H1 (cell line): ENCODE measurements at regions not wholly inside any gene's neighbourhood (a gene's known extent, or its start where the extent isn't known, plus 50 kb on each side); places are given as distances from the start of the nearest gene placed in this dataset.

Experiments used
- CTCF ChIA-PET: fragments of 300-600 bp; sonication (Branson Sonifier 250); formaldehyde crosslinking; loops from one replicate; lab custom pipeline; 2021; ENCODE audit not compliant: partially characterized antibody; lab: Charles Lee
- POLR2A ChIA-PET: fragments of 300-600 bp; sonication (Branson Sonifier 250); formaldehyde crosslinking; loops from one replicate; lab custom pipeline; 2021; ENCODE audit warnings: inconsistent platforms; ENCODE audit not compliant: partially characterized antibody; lab: Charles Lee
- DNase-seq, 2 experiments: peaks; one replicate each; pipeline versions ENCODE4 v3.0.0 to v3.0.0-alpha.2; 2010 to 2022; ENCODE audit warnings: low spot score in 2 of 2, low read depth in 1 of 2, mixed read lengths in 1 of 2
- FAIRE-seq: peaks from 2 replicates; lab custom pipeline; 2011; peaks lifted over from hg19 to GRCh38; lab: Jason Lieb, UNC
- H2AFZ ChIP-seq: 2 replicates; pipeline ENCODE4 v1.8.1; 2012; ENCODE audit warnings: low read length, inconsistent platforms
- H2AK5ac ChIP-seq: 2 replicates; pipeline ENCODE4 v1.6.1; 2013; ENCODE audit warnings: low read depth, low read length
- H2BK120ac ChIP-seq: replicated peaks from 2 replicates; pipeline ENCODE3; 2013; ENCODE audit warnings: low read depth, low read length, inconsistent platforms
- H2BK12ac ChIP-seq: 2 replicates; pipeline ENCODE4 v1.6.1; 2013; ENCODE audit warnings: low read depth, low read length
- H2BK15ac ChIP-seq: 2 replicates; pipeline ENCODE4 v1.6.1; 2013; ENCODE audit warnings: low read length
- H2BK20ac ChIP-seq: 2 replicates; pipeline ENCODE4 v1.6.1; 2013; ENCODE audit warnings: low read length
- H2BK5ac ChIP-seq: 2 replicates; pipeline ENCODE4 v1.6.1; 2013; ENCODE audit warnings: low read depth, low read length
- H3K14ac ChIP-seq: 2 replicates; pipeline ENCODE4 v1.6.1; 2013; ENCODE audit warnings: inconsistent platforms; ENCODE audit not compliant: insufficient read length
- H3K18ac ChIP-seq: 2 replicates; pipeline ENCODE4 v1.6.1; 2013; ENCODE audit warnings: low read length; ENCODE audit errors: extremely low read depth
- H3K23ac ChIP-seq: 2 replicates; pipeline ENCODE4 v1.6.1; 2013; ENCODE audit warnings: inconsistent platforms; ENCODE audit not compliant: insufficient read length
- H3K23me2 ChIP-seq: 2 replicates; pipeline ENCODE4 v1.6.1; 2013; ENCODE audit warnings: low read depth, low read length
- H3K27ac ChIP-seq: 2 replicates; pipeline ENCODE4 v1.6.1; 2011; ENCODE audit warnings: low read depth, low read length, inconsistent platforms
- H3K27me3 ChIP-seq, 4 experiments: replicated peaks in 1 of 4; 1 replicate in 1 of 4; 2 replicates in 3 of 4; pipeline versions ENCODE4 v1.6.1 to v1.8.1; 2011 to 2013; ENCODE audit warnings: low read length in 3 of 4, mild to moderate bottlenecking in 3 of 4, inconsistent platforms in 2 of 4, mixed read lengths in 2 of 4, moderate library complexity in 1 of 4; ENCODE audit not compliant: control insufficient read depth in 3 of 4, insufficient read depth in 3 of 4; ENCODE audit errors: extremely low read depth in 1 of 4
- H3K36me3 ChIP-seq, 4 experiments: 2 replicates each; pipeline versions ENCODE4 v1.6.1 to v1.8.1; 2011 to 2013; ENCODE audit warnings: mild to moderate bottlenecking in 4 of 4, low read length in 3 of 4, moderate library complexity in 2 of 4, control low read depth in 1 of 4, inconsistent platforms in 1 of 4; ENCODE audit not compliant: insufficient read depth in 4 of 4, control insufficient read depth in 2 of 4
- H3K4ac ChIP-seq: replicated peaks from 2 replicates; pipeline ENCODE3; 2013; ENCODE audit warnings: low read length, low read depth, mixed read lengths, inconsistent platforms; ENCODE audit not compliant: insufficient read length
- H3K4me1 ChIP-seq, 4 experiments: replicated peaks in 1 of 4; 1 replicate in 1 of 4; 2 replicates in 3 of 4; pipeline versions ENCODE4 v1.6.1 to v1.8.1; 2011 to 2013; ENCODE audit warnings: low read length in 3 of 4, inconsistent platforms in 2 of 4, mixed read lengths in 1 of 4; ENCODE audit not compliant: insufficient read depth in 4 of 4, control insufficient read depth in 3 of 4
- H3K4me2 ChIP-seq, 2 experiments: 2 replicates each; pipeline versions ENCODE4 v1.6.1 to v1.8.1; 2011 to 2013; ENCODE audit warnings: low read depth in 2 of 2, low read length in 2 of 2, control low read depth in 1 of 2, inconsistent platforms in 1 of 2, mild to moderate bottlenecking in 1 of 2; ENCODE audit not compliant: insufficient read depth in 1 of 2
- H3K4me3 ChIP-seq, 4 experiments: fragments of 200-600, 300-600 bp in 1 of 4; sonication (generic), shearing (Covaris generic), sonication (Bioruptor Twin) in 1 of 4; 2 replicates each; pipeline versions ENCODE4 v1.5.1 to v1.8.1; 2011 to 2016; ENCODE audit warnings: low read length in 4 of 4, low read depth in 3 of 4, control low read depth in 2 of 4, inconsistent platforms in 2 of 4, mild to moderate bottlenecking in 2 of 4, mixed read lengths in 1 of 4, moderate library complexity in 1 of 4; ENCODE audit not compliant: insufficient read depth in 2 of 4; ENCODE audit errors: extremely low read depth in 1 of 4
- H3K56ac ChIP-seq: replicated peaks from 2 replicates; pipeline ENCODE3; 2013; ENCODE audit warnings: low read depth, mild to moderate bottlenecking, mixed read lengths, low read length, inconsistent platforms; ENCODE audit not compliant: insufficient read length
- H3K79me1 ChIP-seq: 2 replicates; pipeline ENCODE4 v1.6.1; 2013; ENCODE audit warnings: low read depth, low read length, control low read depth
- H3K79me2 ChIP-seq, 2 experiments: 2 replicates each; pipeline versions ENCODE4 v1.6.1 to v1.8.1; 2012 to 2013; ENCODE audit warnings: low read length in 2 of 2, mild to moderate bottlenecking in 2 of 2, inconsistent platforms in 1 of 2; ENCODE audit not compliant: insufficient read depth in 2 of 2, control insufficient read depth in 1 of 2
- H3K9ac ChIP-seq, 4 experiments: replicated peaks in 1 of 4; 1 replicate in 1 of 4; 2 replicates in 3 of 4; pipeline versions ENCODE4 v1.6.1 to v1.8.1; 2011 to 2013; ENCODE audit warnings: low read depth in 3 of 4, low read length in 3 of 4, control low read depth in 2 of 4, mild to moderate bottlenecking in 2 of 4, moderate library complexity in 2 of 4, inconsistent platforms in 1 of 4; ENCODE audit errors: extremely low read depth in 1 of 4
- H3K9me3 ChIP-seq, 2 experiments: 2 replicates each; pipeline versions ENCODE4 v1.6.1 to v1.8.1; 2012 to 2013; ENCODE audit warnings: mild to moderate bottlenecking in 2 of 2, moderate library complexity in 2 of 2, control low read depth in 1 of 2, inconsistent platforms in 1 of 2, low read depth in 1 of 2, low read length in 1 of 2, mixed read lengths in 1 of 2; ENCODE audit not compliant: insufficient read depth in 2 of 2
- H4K20me1 ChIP-seq, 2 experiments: replicated peaks in 1 of 2; 2 replicates each; pipeline versions ENCODE3 to v1.8.1; 2011 to 2013; ENCODE audit warnings: inconsistent platforms in 2 of 2, low read length in 2 of 2, mild to moderate bottlenecking in 1 of 2; ENCODE audit not compliant: insufficient read depth in 2 of 2, control insufficient read depth in 1 of 2
- H4K5ac ChIP-seq: 2 replicates; pipeline ENCODE4 v1.6.1; 2013; ENCODE audit warnings: low read length, low read depth, mixed read lengths, inconsistent platforms; ENCODE audit not compliant: insufficient read length
- H4K8ac ChIP-seq: 2 replicates; pipeline ENCODE4 v1.8.0; 2013; ENCODE audit warnings: mild to moderate bottlenecking, moderate library complexity, low read length, inconsistent platforms; ENCODE audit not compliant: insufficient read depth; ENCODE audit errors: extremely low read depth
- H4K91ac ChIP-seq: replicated peaks from 2 replicates; pipeline ENCODE3; 2013; ENCODE audit warnings: low read length, mixed read lengths, inconsistent platforms; ENCODE audit not compliant: insufficient read length
- BCL11A ChIP-seq, 2 experiments: IDR thresholded peaks; one replicate each; pipeline ENCODE4 v1.6.1; 2011; ENCODE audit warnings: low read depth in 2 of 2, low read length in 2 of 2, mild to moderate bottlenecking in 2 of 2
- WGBS, 2 experiments: shearing (Covaris generic) in 1 of 2; methylation state at CpG; one replicate each; pipeline versions ENCODE4 v1.1.6 to v1.1.7; 2013 to 2015; ENCODE audit warnings: low lambda C conversion rate in 2 of 2, mixed read lengths in 2 of 2, inconsistent platforms in 1 of 2, low coverage in 1 of 2, missing lambda C conversion rate in 1 of 2; ENCODE audit not compliant: insufficient replicate concordance in 2 of 2, insufficient coverage in 1 of 2, insufficient read length in 1 of 2; ENCODE audit errors: extremely low coverage in 1 of 2, missing lambda C conversion rate in 1 of 2; 5-methylcytosine and 5-hydroxymethylcytosine counted together

DNA sequence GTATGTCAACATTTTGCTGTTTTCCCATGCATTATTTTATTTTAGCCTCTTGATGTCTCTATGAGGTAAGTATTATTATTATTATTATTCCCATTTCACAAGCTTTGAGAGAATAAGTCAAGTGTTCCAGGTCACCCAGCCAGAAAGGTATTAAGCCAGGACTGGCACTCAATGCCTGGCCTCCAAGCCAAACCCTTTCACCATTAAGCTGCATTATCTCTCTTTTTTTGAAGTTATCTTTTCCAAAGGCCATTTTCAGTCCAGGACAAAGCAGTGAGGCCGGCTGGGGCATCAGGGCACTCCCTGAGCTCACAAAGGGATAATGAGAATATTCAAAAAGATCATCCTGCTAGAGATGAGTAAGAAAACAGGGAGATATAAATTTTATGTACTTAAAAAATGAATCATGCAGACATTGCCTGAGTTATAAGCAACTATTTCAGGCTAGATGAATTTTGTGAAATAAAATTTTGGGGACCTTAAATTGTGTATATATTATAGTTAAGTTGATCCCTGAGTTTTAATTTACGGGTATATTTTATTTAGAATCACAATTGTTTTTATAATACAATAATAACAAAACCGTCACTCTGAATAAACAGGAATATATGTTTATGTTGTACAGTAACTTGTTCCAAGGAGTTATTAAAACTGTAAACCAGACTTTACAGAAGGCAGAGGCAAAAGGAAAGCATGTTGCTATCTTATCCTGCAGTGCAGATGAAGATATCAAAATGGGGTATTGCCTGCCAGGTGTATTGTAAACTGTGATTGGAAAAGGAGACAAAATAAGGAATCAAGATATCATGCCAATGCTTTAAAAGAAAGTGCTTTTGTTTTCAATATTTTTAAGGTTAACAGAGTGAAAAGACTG is 51.3 kb upstream of the CAV2 start:
- CTCF ChIA-PET = interaction anchor here (0.7 to 1.1 kb wide), 2 partner anchors 25 to 144 kb away, joined by 3 read pairs; no protein-coding TSS in a partner anchor

More for the DNA sequence above, 51.3 kb upstream of the CAV2 start:
- Histone ChIP-seq H3K9ac (no peak overlapping the region), H3K27ac (no peak overlapping the region), H4K5ac (no peak overlapping the region), H3K18ac (no peak overlapping the region), H4K8ac (no peak overlapping the region), H3K56ac (no peak overlapping the region), H2BK120ac (no peak overlapping the region), H3K4ac (no peak overlapping the region), H3K23me2 (no peaks in the 10 kb centered on the region; the same call in 1 of the 2 replicates), H3K79me1 (no peaks in the 10 kb centered on the region), H3K79me2 (no peaks in the 10 kb centered on the region), H2BK5ac (no peak overlapping the region), H2BK15ac (no peak overlapping the region), H2AK5ac (no peak overlapping the region), H3K27me3 (no peaks in the 10 kb centered on the region), H3K9me3 (no peaks in the 10 kb centered on the region), H2BK20ac (no peak overlapping the region), H3K36me3 (no peaks in the 10 kb centered on the region), H2AFZ (no peak overlapping the region), H2BK12ac (no peak overlapping the region), H3K14ac (no peak overlapping the region), H4K91ac (no peak overlapping the region), H4K20me1 (no peaks in the 10 kb centered on the region), H3K4me2 (no peak overlapping the region), H3K4me3 (no peak overlapping the region), H3K4me1 (no peaks in the 10 kb centered on the region), H3K23ac (no peak overlapping the region)
- TF ChIP-seq BCL11A (IDR thresholded peaks at IDR 0.05; ENCODE audit: low read depth in 2 of 2, low read length in 2 of 2) = no peak
- WGBS, 2 experiments = 65% methylated on average over 3 of the region's 3 CpGs; no CpG with 5 or more reads in 1 of the 2 experiments
- FAIRE-seq (no peak), DNase-seq (no peak)
- POLR2A ChIA-PET = no interaction called here
